NCI-H226 (cell line): ENCODE measurements at regions not wholly inside any gene's neighbourhood (a gene's known extent, or its start where the extent isn't known, plus 50 kb on each side); places are given as distances from the start of the nearest gene placed in this dataset.
A peak's percentile ranks its signal among the peaks of the same experiment; 100 is the strongest.

Experiments
- DNase-seq: peaks from one replicate; pipeline ENCODE4 v3.0.0-alpha.2; 2015

- DNase-seq = no peak
These were observed 2003.4 kb downstream of the MAT2B start for GRCh38 chr5:165508861-165509260.

- DNase-seq = no peak
These were observed 2016.6 kb downstream of the MAT2B start for GRCh38 chr5:165521816-165522610.

- DNase-seq = peak; percentile 89
These were observed 2019.9 kb downstream of the MAT2B start for GRCh38 chr5:165525271-165525670.

GRCh38 chr5:165526357-165526756, 2020.9 kb downstream of the MAT2B start:
- DNase-seq = no peak

- no peak for DNase-seq
These were observed 2022.2 kb downstream of the MAT2B start for GRCh38 chr5:165527577-165527976.

DNA sequence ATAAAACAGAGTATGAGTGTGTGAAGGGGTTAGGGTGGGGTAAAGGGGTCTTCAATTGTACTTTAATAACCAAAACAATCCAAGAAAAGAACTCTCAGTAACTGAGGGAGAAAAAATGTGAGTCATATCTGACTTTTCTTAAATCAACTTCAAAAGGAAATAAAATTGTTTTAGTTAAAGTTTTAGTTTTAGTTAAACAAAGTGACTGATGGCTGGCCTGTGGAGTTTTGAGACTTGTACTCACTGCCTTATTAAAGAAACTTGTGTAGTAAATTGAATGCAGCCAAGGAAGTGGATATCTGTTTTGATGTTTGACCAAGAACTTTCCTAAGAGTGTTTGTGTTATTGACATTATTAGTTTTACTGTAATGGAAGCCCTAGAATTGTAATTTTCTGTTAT, 2032.6 kb downstream of the MAT2B start:
- DNase-seq = no peak

GRCh38 chr5:165559645-165560044, 2054.2 kb downstream of the MAT2B start:
- no peak for DNase-seq

DNA sequence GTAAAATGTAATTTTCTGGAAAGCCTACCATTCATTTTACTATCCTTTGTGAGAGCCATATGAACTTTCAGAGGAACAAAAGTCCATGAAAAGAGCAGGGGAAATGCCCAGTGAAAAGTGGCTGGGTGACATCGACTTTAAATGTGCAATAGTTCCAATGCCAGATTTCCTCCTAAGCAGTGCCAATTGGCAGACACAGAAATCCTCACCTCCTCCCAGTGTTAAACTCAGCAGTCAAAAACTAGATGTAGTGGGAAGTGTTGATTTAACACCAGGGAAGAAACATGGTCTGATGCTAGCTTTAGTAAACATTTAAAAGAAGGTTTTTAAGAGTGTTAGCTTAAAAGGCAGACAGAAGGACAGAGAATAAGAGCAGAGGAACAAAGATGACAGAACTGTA, 2055.2 kb downstream of the MAT2B start:
- no peak for DNase-seq

- DNase-seq = no peak
These were observed 2060.5 kb downstream of the MAT2B start for GRCh38 chr5:165565911-165566310.

GRCh38 chr5:165569551-165569950, 2064.1 kb downstream of the MAT2B start:
- DNase-seq = no peak

DNA sequence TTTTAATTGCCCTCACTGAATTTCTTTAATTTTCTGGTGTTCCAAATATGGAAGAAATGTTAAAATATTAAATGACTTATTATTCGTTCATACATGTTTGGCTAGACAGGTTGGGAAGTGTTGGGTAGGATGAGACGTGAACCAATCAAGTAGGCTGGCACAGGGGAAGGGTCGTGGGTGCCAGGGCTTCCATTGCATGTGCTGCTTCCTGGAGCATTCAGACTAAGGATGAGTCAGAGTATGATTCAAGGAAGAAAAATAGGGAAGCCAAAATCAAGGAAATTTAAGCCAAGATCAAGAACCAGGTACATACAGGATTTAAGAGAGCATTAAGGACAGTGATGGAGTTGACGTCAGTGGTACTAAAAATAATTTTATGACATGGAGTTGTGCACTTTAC, 2068.0 kb downstream of the MAT2B start:
- peak; percentile 9 for DNase-seq

GRCh38 chr5:165574100-165574499, 2068.7 kb downstream of the MAT2B start:
- DNase-seq = no peak

- no peak for DNase-seq
These were observed 2071.4 kb downstream of the MAT2B start for GRCh38 chr5:165576678-165577275.

DNA sequence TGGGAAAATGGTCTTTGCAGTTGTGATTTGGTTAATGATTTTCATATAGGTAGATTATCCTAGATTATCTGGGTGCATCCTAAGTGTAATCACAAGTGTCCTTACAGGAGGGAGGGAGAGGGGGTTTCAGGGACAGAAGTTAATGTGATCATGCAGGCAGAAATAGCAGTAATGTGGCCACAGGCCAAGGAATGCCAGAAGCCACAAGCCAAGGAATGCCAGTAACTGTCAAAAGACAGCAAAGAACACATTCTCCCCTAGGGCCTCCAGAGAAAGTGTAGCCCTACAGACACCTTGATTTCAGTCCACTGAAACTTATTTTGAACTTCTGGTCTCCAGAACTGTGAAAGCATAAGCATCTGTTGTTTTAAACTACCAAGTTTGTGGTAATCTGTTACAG, 2074.5 kb downstream of the MAT2B start:
- peak; percentile 1 for DNase-seq

DNA sequence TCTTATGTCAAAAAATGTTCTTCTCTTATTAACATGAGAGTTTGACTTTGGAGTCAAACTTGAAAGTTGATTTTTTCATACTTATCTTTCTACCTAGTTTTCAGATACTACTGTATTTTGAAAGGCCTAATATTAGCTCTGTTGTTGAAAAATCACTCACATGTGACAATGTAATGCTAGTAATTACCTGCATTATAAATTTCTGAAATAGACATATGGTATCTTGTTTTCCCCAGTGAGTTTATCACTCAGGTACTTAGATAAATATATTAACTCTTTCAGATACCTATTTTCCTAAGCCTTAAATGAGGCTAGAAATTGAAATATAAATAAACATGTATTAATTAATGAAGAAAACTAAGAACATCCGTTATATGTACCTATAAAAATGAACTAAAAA, 2089.3 kb downstream of the MAT2B start:
- no peak for DNase-seq

- no peak for DNase-seq
These were observed 2097.1 kb downstream of the MAT2B start for GRCh38 chr5:165602529-165602928.

GRCh38 chr5:165607026-165607425, 2101.6 kb downstream of the MAT2B start:
- no peak for DNase-seq

- DNase-seq = no peak
These were observed 2104.5 kb downstream of the MAT2B start for GRCh38 chr5:165609871-165610270.

DNA sequence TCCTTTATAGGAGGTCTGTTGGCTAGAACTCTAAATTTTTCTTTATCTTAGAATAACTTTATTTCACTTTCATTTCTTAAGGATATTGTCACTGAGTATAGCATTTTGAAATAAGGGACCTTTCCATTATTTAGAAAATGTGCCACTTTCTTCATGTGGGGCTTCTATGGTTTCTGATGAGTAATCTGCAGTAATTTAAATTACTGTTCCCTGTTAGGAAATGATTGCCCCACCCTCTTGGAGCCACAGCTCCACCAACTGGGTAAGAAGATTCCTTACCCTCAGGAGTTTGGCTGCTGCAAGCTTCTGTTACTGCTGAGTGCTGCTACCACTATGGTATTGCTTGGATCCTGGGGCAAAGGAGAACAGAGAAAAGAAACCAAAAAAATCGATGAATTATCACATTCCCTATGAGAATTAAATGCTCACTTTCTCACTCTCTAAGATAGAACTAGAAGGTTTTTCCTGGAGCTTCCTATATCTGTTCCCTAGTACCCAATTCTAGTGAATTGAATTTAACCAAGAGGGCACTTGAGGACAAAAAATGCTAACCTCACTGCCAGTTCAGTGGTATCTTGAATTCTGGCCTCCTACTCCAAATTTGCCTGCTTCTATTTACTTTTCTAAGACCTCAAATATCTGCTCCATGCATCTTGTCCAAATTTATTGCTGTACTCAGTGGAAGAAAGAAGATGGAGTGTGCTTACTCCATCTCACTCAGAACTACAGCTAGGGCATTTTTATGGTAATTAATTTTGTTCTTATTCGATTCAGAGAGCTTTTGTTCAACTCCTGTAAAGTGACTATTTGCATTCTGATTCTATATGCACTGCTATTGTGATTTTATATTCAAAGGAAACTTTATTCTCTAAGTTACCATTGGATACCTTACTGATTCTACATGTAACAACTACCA, 2111.3 kb downstream of the MAT2B start:
- peak; percentile 57 for DNase-seq

DNA sequence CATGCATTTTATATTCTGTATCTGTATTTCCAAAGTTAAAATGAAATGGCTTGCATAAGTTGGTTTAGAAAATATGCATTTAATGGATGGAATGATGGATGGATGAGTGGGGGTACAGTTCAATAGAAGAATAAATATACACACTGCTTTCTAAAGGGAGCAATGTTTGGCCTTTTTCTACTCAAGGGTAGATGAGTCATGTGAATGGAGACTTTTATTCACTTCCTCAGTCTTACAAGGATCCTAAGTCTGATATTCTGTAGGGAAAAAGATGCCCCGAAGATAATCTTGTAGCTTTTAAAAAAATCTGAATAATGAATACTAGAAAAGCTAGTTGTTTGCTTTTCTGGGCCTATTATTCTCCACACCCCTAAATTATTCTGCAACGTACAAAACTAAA, 2112.1 kb downstream of the MAT2B start:
- DNase-seq = no peak

- DNase-seq = no peak
These were observed 2115.0 kb downstream of the MAT2B start for GRCh38 chr5:165620394-165620793.

DNA sequence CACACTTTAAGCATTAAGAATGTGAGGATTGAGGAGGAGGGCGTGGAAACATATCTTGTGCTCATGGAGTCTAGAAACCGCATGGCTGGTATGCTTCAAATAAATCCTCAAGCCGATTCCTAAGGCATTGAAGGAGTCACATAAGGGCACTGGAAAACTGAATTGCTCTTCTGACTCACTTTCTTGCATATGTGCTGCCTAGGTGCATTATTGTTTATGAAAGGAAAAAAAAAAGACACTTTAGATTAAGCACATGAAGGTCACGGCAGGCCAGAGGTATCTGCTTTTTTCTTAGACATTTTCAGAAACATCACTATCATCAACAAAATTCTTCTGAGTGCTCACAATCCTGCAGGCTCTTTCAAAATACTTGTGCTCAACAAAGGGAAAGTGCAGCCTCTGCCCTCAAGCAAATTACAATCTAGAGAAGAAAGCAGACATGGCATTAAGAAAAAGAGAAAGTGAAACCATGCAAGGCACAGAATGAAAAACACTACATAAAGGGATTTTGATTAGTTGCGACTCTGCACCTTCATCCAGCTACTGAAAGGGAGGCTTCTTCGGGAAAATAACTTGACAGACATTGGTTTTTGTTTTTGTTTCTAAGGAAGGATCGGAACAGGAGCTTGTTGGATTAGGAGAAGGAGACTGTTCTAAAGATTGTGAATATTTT, 2117.6 kb downstream of the MAT2B start:
- DNase-seq = no peak
